WTC11 (cell line): ENCODE measurements at regions not wholly inside any gene's neighbourhood (a gene's known extent, or its start where the extent isn't known, plus 50 kb on each side); places are given as distances from the start of the nearest gene placed in this dataset.

ENCODE experiments used
- ATAC-seq: fragments of 200-7000 bp; cut with Tn5 transposase; 2 replicates; pipeline ENCODE4 v1.10.0; 2021; ENCODE audit warnings: mild to moderate bottlenecking, moderate library complexity
- CTCF ChIA-PET: fragments of 300-600 bp; sonication (Branson Sonifier 250); formaldehyde crosslinking; loops from one replicate; lab custom pipeline; 2021; ENCODE audit warnings: antibody characterized with exemption; lab: Charles Lee
- POLR2A ChIA-PET: fragments of 350-600 bp; sonication (Branson Sonifier 250); formaldehyde crosslinking; loops from one replicate; lab custom pipeline; 2021; ENCODE audit warnings: antibody characterized with exemption; lab: Charles Lee
- DNase-seq: peaks from one replicate; pipeline ENCODE4 v3.0.0; 2021; ENCODE audit warnings: low spot score
- H3K27ac Mint-ChIP-seq: 2 replicates; pipeline ENCODE4 v1.8.0; 2021; ENCODE audit warnings: mixed read lengths
- H3K27me3 Mint-ChIP-seq: 2 replicates; pipeline ENCODE4 v1.8.0; 2021; ENCODE audit warnings: low read depth, mild to moderate bottlenecking, moderate library complexity, mixed read lengths
- H3K36me3 Mint-ChIP-seq: 2 replicates; pipeline ENCODE4 v1.8.0; 2021; ENCODE audit warnings: mixed read lengths
- H3K4me1 Mint-ChIP-seq: 2 replicates; pipeline ENCODE4 v1.8.0; 2022; ENCODE audit warnings: mixed read lengths
- H3K4me3 Mint-ChIP-seq: 2 replicates; pipeline ENCODE4 v1.8.0; 2021; ENCODE audit warnings: mild to moderate bottlenecking, moderate library complexity, mixed read lengths
- H3K9me3 Mint-ChIP-seq: 2 replicates; pipeline ENCODE4 v1.8.0; 2021; ENCODE audit warnings: mixed read lengths
- ATF1 ChIP-seq: sonication (generic); formaldehyde crosslinking; IDR thresholded peaks from 2 replicates; pipeline ENCODE4 v1.8.1; 2023; ENCODE audit warnings: mild to moderate bottlenecking, moderate library complexity, missing genetic modification reagents
- ATF6 ChIP-seq: sonication (generic); formaldehyde crosslinking; IDR thresholded peaks from 2 replicates; pipeline ENCODE4 v1.8.1; 2023; ENCODE audit warnings: mild to moderate bottlenecking, missing genetic modification reagents
- E2F4 ChIP-seq: sonication (generic); formaldehyde crosslinking; IDR thresholded peaks from 2 replicates; pipeline ENCODE4 v1.8.1; 2022; ENCODE audit warnings: low read depth, mild to moderate bottlenecking, moderate library complexity, missing genetic modification reagents, borderline replicate concordance
- ERG ChIP-seq: fragments of 250-450 bp; sonication (Bioruptor Pico); IDR thresholded peaks from 2 replicates; pipeline ENCODE4 v1.8.0; 2021; ENCODE audit warnings: mild to moderate bottlenecking
- ESRRA ChIP-seq: sonication (generic); formaldehyde crosslinking; IDR thresholded peaks from 2 replicates; pipeline ENCODE4 v1.8.1; 2022; ENCODE audit warnings: mild to moderate bottlenecking, missing genetic modification reagents, borderline replicate concordance
- NFATC4 ChIP-seq: fragments of 250-450 bp; sonication (Bioruptor Pico); IDR thresholded peaks from 2 replicates; pipeline ENCODE4 v1.9.0; 2021; ENCODE audit warnings: mild to moderate bottlenecking
- NFYB ChIP-seq: sonication (generic); formaldehyde crosslinking; conservative IDR thresholded peaks from 2 replicates; pipeline ENCODE4 v1.8.0; 2022; ENCODE audit warnings: low read depth, missing genetic modification reagents
- NR1H2 ChIP-seq: sonication (generic); formaldehyde crosslinking; IDR thresholded peaks from 2 replicates; pipeline ENCODE4 v1.9.0; 2021; ENCODE audit warnings: mild to moderate bottlenecking, moderate library complexity, missing genetic modification reagents
- NR2C2 ChIP-seq: sonication (generic); formaldehyde crosslinking; IDR thresholded peaks from 2 replicates; pipeline ENCODE4 v1.8.0; 2022; ENCODE audit warnings: mild to moderate bottlenecking, missing genetic modification reagents
- NR3C1 ChIP-seq: sonication (generic); formaldehyde crosslinking; conservative IDR thresholded peaks from 2 replicates; pipeline ENCODE4 v1.8.1; 2023; ENCODE audit warnings: low read depth, mild to moderate bottlenecking, missing genetic modification reagents
- SOX15 ChIP-seq: fragments of 250-450 bp; sonication (Bioruptor Pico); IDR thresholded peaks from 2 replicates; pipeline ENCODE4 v1.9.0; 2021; ENCODE audit warnings: mild to moderate bottlenecking
- TEAD4 ChIP-seq: sonication (generic); formaldehyde crosslinking; IDR thresholded peaks from 2 replicates; pipeline ENCODE4 v1.8.0; 2022; ENCODE audit warnings: mild to moderate bottlenecking, missing genetic modification reagents
- ZNF121 ChIP-seq: sonication (generic); formaldehyde crosslinking; IDR thresholded peaks from 2 replicates; pipeline ENCODE4 v1.8.0; 2023; ENCODE audit warnings: missing genetic modification reagents
- ZNF138 ChIP-seq: sonication (generic); formaldehyde crosslinking; conservative IDR thresholded peaks from 2 replicates; pipeline ENCODE4 v1.8.1; 2022; ENCODE audit warnings: mild to moderate bottlenecking, moderate library complexity, missing genetic modification reagents
- ZNF219 ChIP-seq: sonication (generic); formaldehyde crosslinking; IDR thresholded peaks from 2 replicates; pipeline ENCODE4 v1.8.0; 2023; ENCODE audit warnings: missing genetic modification reagents, mild to moderate bottlenecking, borderline replicate concordance
- ZNF232 ChIP-seq: sonication (generic); formaldehyde crosslinking; IDR thresholded peaks from 2 replicates; pipeline ENCODE4 v1.8.0; 2022; ENCODE audit warnings: mild to moderate bottlenecking, missing genetic modification reagents
- ZNF396 ChIP-seq: fragments of 250-450 bp; sonication (Bioruptor Pico); IDR thresholded peaks from 2 replicates; pipeline ENCODE4 v1.8.0; 2021; ENCODE audit warnings: mild to moderate bottlenecking, moderate library complexity, borderline replicate concordance
- ZNF671 ChIP-seq: fragments of 250-450 bp; sonication (Bioruptor Pico); IDR thresholded peaks from 2 replicates; pipeline ENCODE4 v1.8.0; 2021; ENCODE audit warnings: mild to moderate bottlenecking
- TF ChIP-seq, protein P1 (sequence below): sonication (generic); formaldehyde crosslinking; IDR thresholded peaks from 2 replicates; pipeline ENCODE4 v1.8.0; 2022; ENCODE audit warnings: mild to moderate bottlenecking, missing genetic modification reagents
- TF ChIP-seq, protein P2 (sequence below): sonication (generic); formaldehyde crosslinking; IDR thresholded peaks from 2 replicates; pipeline ENCODE4 v1.8.1; 2023; ENCODE audit warnings: mild to moderate bottlenecking, missing genetic modification reagents, moderate library complexity

GRCh38 chr16:47848421-47849109 is 307.2 kb downstream of the ABCC12 start:
- Mint-ChIP-seq H3K27me3 (peaks cover 54% of the 10 kb centered on the region), H3K36me3 (peaks cover 7% of the 10 kb centered on the region), H3K9me3 (peaks cover 12% of the 10 kb centered on the region), H3K27ac (no peak overlapping the region), H3K4me3 (no peak overlapping the region), H3K4me1 (peaks cover 37% of the 10 kb centered on the region)
- DNase-seq, result no peak
- ATAC-seq, result peak; percentile 78
- TF ChIP-seq ZNF671 (CRISPR knock-in tag) (no peak), ZNF232 (CRISPR knock-in tag) (no peak), ZNF219 (CRISPR knock-in tag) (no peak), ERG (no peak), ESRRA (CRISPR knock-in tag) (no peak), ZNF138 (CRISPR knock-in tag) (no peak), ZNF396 (CRISPR knock-in tag) (no peak), NR2C2 (no peak), E2F4 (CRISPR knock-in tag) (no peak), SOX15 (CRISPR knock-in tag) (no peak), ATF6 (CRISPR knock-in tag) (no peak), ATF1 (no peak), NR1H2 (no peak), NFATC4 (CRISPR knock-in tag) (no peak), ZNF121 (CRISPR knock-in tag) (no peak), NR3C1 (CRISPR knock-in tag) (no peak), TEAD4 (CRISPR knock-in tag) (no peak), NFYB (no peak)
- TF ChIP-seq, protein P1, sequence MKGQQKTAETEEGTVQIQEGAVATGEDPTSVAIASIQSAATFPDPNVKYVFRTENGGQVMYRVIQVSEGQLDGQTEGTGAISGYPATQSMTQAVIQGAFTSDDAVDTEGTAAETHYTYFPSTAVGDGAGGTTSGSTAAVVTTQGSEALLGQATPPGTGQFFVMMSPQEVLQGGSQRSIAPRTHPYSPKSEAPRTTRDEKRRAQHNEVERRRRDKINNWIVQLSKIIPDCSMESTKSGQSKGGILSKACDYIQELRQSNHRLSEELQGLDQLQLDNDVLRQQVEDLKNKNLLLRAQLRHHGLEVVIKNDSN (CRISPR knock-in tag), result no peak
- TF ChIP-seq, protein P2, sequence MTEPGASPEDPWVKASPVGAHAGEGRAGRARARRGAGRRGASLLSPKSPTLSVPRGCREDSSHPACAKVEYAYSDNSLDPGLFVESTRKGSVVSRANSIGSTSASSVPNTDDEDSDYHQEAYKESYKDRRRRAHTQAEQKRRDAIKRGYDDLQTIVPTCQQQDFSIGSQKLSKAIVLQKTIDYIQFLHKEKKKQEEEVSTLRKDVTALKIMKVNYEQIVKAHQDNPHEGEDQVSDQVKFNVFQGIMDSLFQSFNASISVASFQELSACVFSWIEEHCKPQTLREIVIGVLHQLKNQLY (CRISPR knock-in tag), result no peak
- TF ChIP-seq, all 79 proteins: peak for 0
- ChIA-PET CTCF (interaction anchor here (1.1 to 1.2 kb wide), 2 partner anchors 10 to 525 kb away, joined by 3 to 4 read pairs; no protein-coding TSS in a partner anchor), POLR2A (no interaction called here)
